Upper lobe of right lung (tissue), 1 donor: ENCODE measurements at regions not wholly inside any gene's neighbourhood (a gene's known extent, or its start where the extent isn't known, plus 50 kb on each side); places are given as distances from the start of the nearest gene placed in this dataset.

Source experiments
- ATAC-seq: fragments of 200-7000 bp; cut with Tn5 transposase; one replicate; pipeline ENCODE4 v1.9.1; 2020; ENCODE audit warnings: mild to moderate bottlenecking, moderate library complexity
- DNase-seq: peaks from one replicate; pipeline ENCODE4 v3.0.0-alpha.2; 2020
- H3K27ac ChIP-seq: fragments of 200-600 bp; one replicate; pipeline ENCODE4 v1.8.0; 2022
- H3K27me3 ChIP-seq: fragments of 200-600 bp; one replicate; pipeline ENCODE4 v1.8.0; 2022; ENCODE audit warnings: mild to moderate bottlenecking
- H3K36me3 ChIP-seq: fragments of 200-600 bp; one replicate; pipeline ENCODE4 v1.8.0; 2022
- H3K4me1 ChIP-seq: fragments of 200-600 bp; one replicate; pipeline ENCODE4 v1.8.0; 2022
- H3K4me3 ChIP-seq: fragments of 200-600 bp; one replicate; pipeline ENCODE4 v1.8.0; 2022; ENCODE audit warnings: mild to moderate bottlenecking
- H3K9me3 ChIP-seq: fragments of 200-600 bp; one replicate; pipeline ENCODE4 v1.8.0; 2022
- intact Hi-C: fragments of 100-400 bp; cut with DNase I; formaldehyde crosslinking; loops from one replicate; pipeline ENCODE4 v1.11.0; 2022
- TF ChIP-seq, protein P1 (sequence below): fragments of 200-600 bp; IDR thresholded peaks from one replicate; pipeline ENCODE4 v1.8.0; 2022; ENCODE audit warnings: antibody characterized with exemption
- donor health status: DM: no; HTN: yes; CAD: no; lungs with severe emphysema.

DNA sequence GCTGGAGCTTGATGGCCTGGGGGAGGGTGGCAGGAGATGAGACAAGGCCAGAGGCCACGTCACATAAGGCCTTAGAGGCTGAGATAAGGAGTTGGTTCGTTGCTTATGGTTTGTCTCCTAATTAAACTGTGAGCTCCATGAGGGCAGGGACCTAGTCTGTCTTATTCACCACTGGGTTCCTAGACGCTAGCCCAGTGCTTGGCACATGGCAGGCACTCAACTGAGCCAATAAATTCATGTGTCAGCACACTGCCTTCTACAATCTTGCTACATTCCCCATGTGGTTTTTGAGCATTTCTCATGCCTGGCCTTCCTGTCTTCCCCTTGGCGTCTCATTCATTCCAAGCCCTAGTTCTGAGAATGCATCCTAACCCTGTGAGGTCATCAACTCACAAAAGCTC is 92.5 kb upstream of the MED13L start:
- intact Hi-C loops, result no loop called here
- ATAC-seq (peak; percentile 7), DNase-seq (no peak)
- Histone ChIP-seq H3K36me3 (no peaks in the 10 kb centered on the region), H3K9me3 (no peaks in the 10 kb centered on the region), H3K4me1 (no peaks in the 10 kb centered on the region), H3K27me3 (no peaks in the 10 kb centered on the region), H3K27ac (no peak overlapping the region), H3K4me3 (no peak overlapping the region)
- TF ChIP-seq, protein P1, sequence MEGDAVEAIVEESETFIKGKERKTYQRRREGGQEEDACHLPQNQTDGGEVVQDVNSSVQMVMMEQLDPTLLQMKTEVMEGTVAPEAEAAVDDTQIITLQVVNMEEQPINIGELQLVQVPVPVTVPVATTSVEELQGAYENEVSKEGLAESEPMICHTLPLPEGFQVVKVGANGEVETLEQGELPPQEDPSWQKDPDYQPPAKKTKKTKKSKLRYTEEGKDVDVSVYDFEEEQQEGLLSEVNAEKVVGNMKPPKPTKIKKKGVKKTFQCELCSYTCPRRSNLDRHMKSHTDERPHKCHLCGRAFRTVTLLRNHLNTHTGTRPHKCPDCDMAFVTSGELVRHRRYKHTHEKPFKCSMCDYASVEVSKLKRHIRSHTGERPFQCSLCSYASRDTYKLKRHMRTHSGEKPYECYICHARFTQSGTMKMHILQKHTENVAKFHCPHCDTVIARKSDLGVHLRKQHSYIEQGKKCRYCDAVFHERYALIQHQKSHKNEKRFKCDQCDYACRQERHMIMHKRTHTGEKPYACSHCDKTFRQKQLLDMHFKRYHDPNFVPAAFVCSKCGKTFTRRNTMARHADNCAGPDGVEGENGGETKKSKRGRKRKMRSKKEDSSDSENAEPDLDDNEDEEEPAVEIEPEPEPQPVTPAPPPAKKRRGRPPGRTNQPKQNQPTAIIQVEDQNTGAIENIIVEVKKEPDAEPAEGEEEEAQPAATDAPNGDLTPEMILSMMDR, result no peak

DNA sequence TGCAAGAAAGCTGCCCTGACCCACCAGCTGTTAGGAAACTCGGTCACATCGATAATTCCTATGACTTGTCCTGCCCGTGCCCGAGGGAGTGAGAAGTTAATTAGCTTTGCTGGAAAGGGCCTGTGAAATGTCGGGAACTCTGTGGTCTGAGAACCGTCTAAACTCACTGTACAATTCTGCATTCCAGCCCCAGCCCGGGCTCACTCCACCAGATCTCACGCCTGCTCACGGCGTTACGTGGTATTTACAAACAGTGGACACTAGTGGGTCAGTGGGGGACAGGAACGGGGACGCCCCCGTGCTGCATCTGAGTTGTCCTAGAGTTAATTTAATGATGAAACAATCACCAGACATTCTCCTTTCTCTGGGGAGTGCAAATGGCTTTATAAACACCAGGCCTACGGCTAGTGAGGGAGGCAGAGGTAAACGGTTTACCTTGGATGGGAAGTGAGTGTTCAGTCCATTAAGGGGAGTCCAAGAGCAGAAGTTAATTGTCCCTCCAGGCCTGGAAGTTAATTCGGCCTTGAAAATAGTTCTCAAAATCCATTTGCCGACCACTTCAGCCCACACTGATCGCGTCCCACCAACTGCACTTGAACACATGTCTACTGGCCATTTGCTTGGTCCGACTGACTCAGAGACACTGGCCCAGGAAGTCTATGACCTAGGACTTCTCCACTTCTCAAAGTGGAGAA is 93.5 kb upstream of the MED13L start:
- Histone ChIP-seq H3K4me1 (no peaks in the 10 kb centered on the region), H3K27ac (no peak overlapping the region), H3K27me3 (no peaks in the 10 kb centered on the region), H3K9me3 (no peaks in the 10 kb centered on the region), H3K36me3 (no peaks in the 10 kb centered on the region), H3K4me3 (no peak overlapping the region)
- intact Hi-C loops, result no loop called here
- TF ChIP-seq, protein P1, result no peak
- ATAC-seq (no peak), DNase-seq (no peak)

DNA sequence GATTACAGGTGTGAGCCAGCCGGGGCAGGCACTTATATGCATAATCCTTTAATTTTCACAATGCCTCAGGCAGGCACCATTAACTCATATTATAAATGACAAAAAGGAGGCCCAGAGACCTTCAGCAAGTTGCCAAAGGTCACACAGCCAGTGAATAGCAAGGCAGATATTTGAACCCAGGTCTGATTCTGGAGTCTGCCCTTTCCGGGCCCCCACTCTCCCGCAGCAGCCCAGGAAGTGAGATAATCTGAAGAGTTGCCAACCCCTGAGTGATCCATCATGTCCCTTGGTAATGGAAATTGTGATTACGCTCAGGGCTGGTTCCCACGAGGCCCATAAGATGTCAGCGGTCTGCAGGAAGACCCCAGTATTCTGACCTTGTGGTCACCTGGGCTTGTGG is 95.3 kb upstream of the MED13L start:
- intact Hi-C loops, result no loop called here
- no peaks in the 10 kb centered on the region for H3K36me3 ChIP-seq
- no peak overlapping the region for H3K27ac ChIP-seq
- no peak for ATAC-seq
- TF ChIP-seq, protein P1, result no peak
- no peaks in the 10 kb centered on the region for H3K4me1 ChIP-seq
- H3K4me3 ChIP-seq, result no peak overlapping the region
- no peaks in the 10 kb centered on the region for H3K9me3 ChIP-seq
- no peak for DNase-seq
- H3K27me3 ChIP-seq, result no peaks in the 10 kb centered on the region

DNA sequence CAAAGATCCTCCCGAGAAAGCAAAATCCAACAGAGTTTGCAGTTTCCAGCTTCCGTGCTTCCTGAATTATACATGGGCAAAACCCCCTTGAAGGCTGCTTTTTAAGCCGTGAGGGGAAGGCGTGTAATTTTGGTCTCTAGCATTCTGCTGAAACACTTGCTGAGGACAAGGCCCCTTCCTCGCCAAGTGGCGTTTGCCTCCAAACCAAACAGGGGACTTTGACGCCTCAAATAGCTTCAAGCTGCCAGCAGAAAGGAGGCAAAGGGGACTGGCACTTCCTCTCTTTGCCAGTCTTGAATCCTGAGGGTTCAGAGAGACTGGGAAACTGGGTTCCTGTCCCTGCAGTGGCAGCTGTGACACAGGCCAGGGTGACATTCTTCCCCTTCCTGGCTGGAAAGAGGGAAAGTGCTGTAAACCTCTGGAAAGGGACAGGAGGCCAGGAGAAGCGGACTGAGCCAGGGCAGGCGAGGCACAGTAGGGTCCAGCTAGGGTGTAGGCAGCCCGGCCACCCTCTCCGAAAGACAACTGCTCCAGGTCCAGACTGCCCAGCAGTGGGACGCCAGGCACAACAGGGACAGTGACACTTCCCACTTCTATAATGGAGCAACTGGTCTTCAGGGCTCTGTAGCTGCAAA is 96.2 kb upstream of the MED13L start:
- Histone ChIP-seq H3K4me1 (no peaks in the 10 kb centered on the region), H3K9me3 (no peaks in the 10 kb centered on the region), H3K36me3 (no peaks in the 10 kb centered on the region), H3K27me3 (no peaks in the 10 kb centered on the region), H3K4me3 (no peak overlapping the region), H3K27ac (no peak overlapping the region)
- DNase-seq (no peak), ATAC-seq (no peak)
- intact Hi-C loops, result no loop called here
- TF ChIP-seq, protein P1, result no peak

DNA sequence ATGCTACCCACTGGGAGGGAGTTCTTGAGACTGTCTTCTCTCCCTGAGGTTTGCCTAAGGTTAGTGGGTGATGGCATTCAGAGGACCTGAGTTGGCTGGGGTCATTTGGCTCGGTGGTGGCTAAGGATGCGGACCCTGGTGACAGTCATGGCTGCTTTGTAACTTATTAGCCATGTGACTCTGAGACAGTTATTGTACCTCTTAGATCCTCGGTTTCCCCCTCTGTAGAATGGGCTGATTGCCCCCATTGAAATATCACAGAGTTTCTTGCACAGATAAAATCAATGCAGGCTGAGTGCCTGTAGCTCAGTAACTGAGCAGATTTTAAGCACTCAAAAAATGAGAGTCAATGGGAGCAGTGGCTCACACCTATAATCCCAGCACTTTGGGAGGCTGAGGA is 96.7 kb upstream of the MED13L start:
- Histone ChIP-seq H3K27ac (no peak overlapping the region), H3K27me3 (no peaks in the 10 kb centered on the region), H3K9me3 (no peaks in the 10 kb centered on the region), H3K36me3 (no peaks in the 10 kb centered on the region), H3K4me1 (no peaks in the 10 kb centered on the region), H3K4me3 (no peak overlapping the region)
- ATAC-seq, result no peak
- no peak for DNase-seq
- intact Hi-C loops, result no loop called here
- TF ChIP-seq, protein P1, result no peak
